ENCODE measurements at regions not wholly inside any gene's neighbourhood (a gene's known extent, or its start where the extent isn't known, plus 50 kb on each side); places are given as distances from the start of the nearest gene placed in this dataset.

GRCh38 chr7:3140834-3141233 lies 97.2 kb upstream of the CARD11 start (continued):
- no peak for TF ChIP-seq MLX (CRISPR knock-in tag; IDR thresholded peaks at IDR 0.05)
- no peak for TF ChIP-seq NR3C1 (CRISPR knock-in tag; conservative IDR thresholded peaks at IDR 0.05; ENCODE audit: low read depth)
- TF ChIP-seq CBFB (CRISPR knock-in tag; IDR thresholded peaks at IDR 0.05; ENCODE audit: low read depth), result no peak
- no peak for TF ChIP-seq GTF2I (CRISPR knock-in tag; conservative IDR thresholded peaks at IDR 0.05)
- no peak for TF ChIP-seq TCF7 (CRISPR knock-in tag; IDR thresholded peaks at IDR 0.05; ENCODE audit: low read depth)
- TF ChIP-seq ETV6 (CRISPR knock-in tag; IDR thresholded peaks at IDR 0.05), result no peak
- TF ChIP-seq ELF4 (CRISPR knock-in tag; IDR thresholded peaks at IDR 0.05; ENCODE audit: low read depth), result no peak
- TF ChIP-seq ZMAT4 (CRISPR knock-in tag; IDR thresholded peaks at IDR 0.05), result no peak
- no peak for TF ChIP-seq ZNF423 (CRISPR knock-in tag; IDR thresholded peaks at IDR 0.05)
- no peak for TF ChIP-seq ATF6 (CRISPR knock-in tag; IDR thresholded peaks at IDR 0.05)
- TF ChIP-seq NR1H2 (CRISPR knock-in tag; IDR thresholded peaks at IDR 0.05), result no peak
- TF ChIP-seq ERG (CRISPR knock-in tag; IDR thresholded peaks at IDR 0.05), result no peak

GRCh38 chr7:3141326-3141725 lies 97.7 kb upstream of the CARD11 start:
- Mint-ChIP-seq H3K27me3 (ENCODE audit: low read depth) (no peaks in the 10 kb centered on the region), H3K4me1 (peaks cover 19% of the 10 kb centered on the region), H3K36me3 (no peaks in the 10 kb centered on the region), H3K4me3 (no peak overlapping the region), H3K27ac (no peak overlapping the region), H3K9me3 (0 out of 2 replicates have a peak, but pooled peaks cover 8% of the 10 kb centered on the region)
- DNase-seq (ENCODE audit: low spot score), result no peak
- ChIA-PET CTCF (no interaction called here), POLR2A (no interaction called here)
- ATAC-seq, result no peak
- TF ChIP-seq ERG (CRISPR knock-in tag; IDR thresholded peaks at IDR 0.05), result no peak
- no peak for TF ChIP-seq PREB (CRISPR knock-in tag; IDR thresholded peaks at IDR 0.05; ENCODE audit: borderline replicate concordance)
- TF ChIP-seq HMGA2 (CRISPR knock-in tag; IDR thresholded peaks at IDR 0.05), result no peak
- TF ChIP-seq ARID4B (CRISPR knock-in tag; IDR thresholded peaks at IDR 0.05; ENCODE audit: borderline replicate concordance), result no peak
- TF ChIP-seq E2F4 (CRISPR knock-in tag; IDR thresholded peaks at IDR 0.05; ENCODE audit: borderline replicate concordance, low read depth), result no peak
- no peak for TF ChIP-seq MXD4 (CRISPR knock-in tag; IDR thresholded peaks at IDR 0.05; ENCODE audit: borderline replicate concordance)
- TF ChIP-seq SMAD4 (CRISPR knock-in tag; IDR thresholded peaks at IDR 0.05), result no peak
- TF ChIP-seq GABPB1 (CRISPR knock-in tag; IDR thresholded peaks at IDR 0.05), result no peak
- no peak for TF ChIP-seq ZNF396 (CRISPR knock-in tag; IDR thresholded peaks at IDR 0.05; ENCODE audit: borderline replicate concordance)
- TF ChIP-seq FOXJ3 (CRISPR knock-in tag; IDR thresholded peaks at IDR 0.05; ENCODE audit: borderline replicate concordance), result no peak
- TF ChIP-seq E2F5 (CRISPR knock-in tag; IDR thresholded peaks at IDR 0.05), result no peak
- no peak for TF ChIP-seq NR1H2 (CRISPR knock-in tag; IDR thresholded peaks at IDR 0.05)

All from WTC11 (cell line).